SK-N-SH (cell line): ENCODE measurements at regions not wholly inside any gene's neighbourhood (a gene's known extent, or its start where the extent isn't known, plus 50 kb on each side); places are given as distances from the start of the nearest gene placed in this dataset.

Experiments
- CTCF ChIA-PET: fragments of 300-600, 350-600 bp; formaldehyde crosslinking; extraction: SDS; loops from one replicate; lab custom pipeline; 2021; lab: Yijun Ruan, JAX
- POLR2A ChIA-PET: fragments of 350-600 bp; sonication (Branson Sonifier 250); formaldehyde crosslinking; extraction: SDS; loops from one replicate; lab custom pipeline; 2020; ENCODE audit warnings: antibody characterized with exemption, inconsistent platforms; lab: Yijun Ruan, JAX
- DNase-seq: peaks from one replicate; pipeline ENCODE4 v3.0.0; 2012
- H2AFZ ChIP-seq: fragments of 200-600 bp; sonication (generic); 2 replicates; pipeline ENCODE4 v1.8.1; 2016; ENCODE audit warnings: antibody characterized with exemption, mild to moderate bottlenecking, low read depth
- H3F3A ChIP-seq: fragments of 200-600 bp; sonication (generic); replicated peaks from 2 replicates; pipeline ENCODE3; 2016; ENCODE audit warnings: antibody characterized with exemption, mild to moderate bottlenecking; ENCODE audit not compliant: insufficient read depth
- H3K27ac ChIP-seq, 2 experiments: fragments of 200-500 bp in 1 of 2; fragments of 200-600 bp in 1 of 2; sonication (Bioruptor generic) in 1 of 2; sonication (generic), shearing (Covaris generic) in 1 of 2; 2 replicates each; pipeline versions ENCODE4 v1.5.1 to v1.6.1; 2014 to 2016; ENCODE audit warnings: low read depth in 2 of 2, inconsistent platforms in 1 of 2, low read length in 1 of 2, mild to moderate bottlenecking in 1 of 2, mixed read lengths in 1 of 2
- H3K27me3 ChIP-seq: fragments of 200-600 bp; sonication (generic), shearing (Covaris generic); 2 replicates; pipeline ENCODE4 v1.6.1; 2016; ENCODE audit warnings: mixed run types; ENCODE audit not compliant: insufficient read depth
- H3K36me3 ChIP-seq, 2 experiments: fragments of 200-500 bp in 1 of 2; fragments of 200-600 bp in 1 of 2; sonication (Bioruptor generic) in 1 of 2; sonication (generic) in 1 of 2; replicated peaks in 1 of 2; 2 replicates each; pipeline versions ENCODE3 to v1.5.1; 2014 to 2016; ENCODE audit warnings: low read length in 1 of 2, mild to moderate bottlenecking in 1 of 2; ENCODE audit not compliant: insufficient read depth in 2 of 2, control insufficient read depth in 1 of 2
- H3K4me1 ChIP-seq, 2 experiments: fragments of 200-500 bp in 1 of 2; fragments of 200-600 bp in 1 of 2; sonication (Bioruptor generic) in 1 of 2; sonication (generic), shearing (Covaris generic) in 1 of 2; 2 replicates each; pipeline versions ENCODE4 v1.5.1 to v1.6.1; 2014 to 2016; ENCODE audit warnings: low read depth in 1 of 2, low read length in 1 of 2, mixed run types in 1 of 2; ENCODE audit not compliant: insufficient read depth in 2 of 2, control insufficient read depth in 1 of 2
- H3K4me2 ChIP-seq: fragments of 200-600 bp; sonication (generic), shearing (Covaris generic); 2 replicates; pipeline ENCODE4 v1.6.1; 2017; ENCODE audit warnings: mixed run types
- H3K4me3 ChIP-seq, 2 experiments: fragments of 200-500 bp in 1 of 2; fragments of 200-600 bp in 1 of 2; sonication (Bioruptor generic) in 1 of 2; sonication (generic), shearing (Covaris generic) in 1 of 2; 2 replicates each; pipeline versions ENCODE4 v1.5.1 to v1.8.1; 2014 to 2016; ENCODE audit warnings: low read depth in 2 of 2, inconsistent platforms in 1 of 2, low read length in 1 of 2, mild to moderate bottlenecking in 1 of 2, mixed read lengths in 1 of 2, moderate library complexity in 1 of 2
- H3K79me2 ChIP-seq: fragments of 200-600 bp; sonication (generic); 2 replicates; pipeline ENCODE4 v1.8.1; 2017; ENCODE audit warnings: mild to moderate bottlenecking; ENCODE audit not compliant: insufficient read depth
- H3K9ac ChIP-seq: fragments of 200-600 bp; sonication (generic); 2 replicates; pipeline ENCODE4 v1.6.1; 2017; ENCODE audit warnings: mixed run types
- H3K9me2 ChIP-seq: fragments of 200-600 bp; sonication (generic); 2 replicates; pipeline ENCODE4 v1.6.1; 2017; ENCODE audit warnings: mixed run types
- H3K9me3 ChIP-seq: fragments of 200-600 bp; sonication (generic); 2 replicates; pipeline ENCODE4 v1.6.1; 2017; ENCODE audit warnings: mixed run types, mild to moderate bottlenecking, moderate library complexity
- H4K20me1 ChIP-seq: fragments of 200-600 bp; sonication (generic); 2 replicates; pipeline ENCODE4 v1.6.1; 2017; ENCODE audit warnings: mild to moderate bottlenecking, mixed run types; ENCODE audit not compliant: insufficient read depth
- ELF1 ChIP-seq: IDR thresholded peaks from 2 replicates; pipeline ENCODE4 v1.4.0; 2012
- EP300 ChIP-seq, 2 experiments: IDR thresholded peaks; 2 replicates each; pipeline versions ENCODE4 v1.4.0 to v1.6.1; 2012; ENCODE audit warnings: borderline replicate concordance in 1 of 2, low read depth in 1 of 2, low read length in 1 of 2
- FOXJ3 ChIP-seq: sonication (generic); formaldehyde crosslinking; IDR thresholded peaks from 2 replicates; pipeline ENCODE4 v1.5.1; 2020; ENCODE audit warnings: mild to moderate bottlenecking, missing genetic modification reagents
- FOXM1 ChIP-seq: IDR thresholded peaks from 2 replicates; pipeline ENCODE4 v1.4.0; 2012; ENCODE audit warnings: low read depth, mild to moderate bottlenecking
- GABPA ChIP-seq: IDR thresholded peaks from 2 replicates; pipeline ENCODE4 v1.4.0; 2012; ENCODE audit warnings: low read depth, mild to moderate bottlenecking
- MXI1 ChIP-seq: IDR thresholded peaks from 2 replicates; pipeline ENCODE4 v1.6.1; 2012; ENCODE audit warnings: mild to moderate bottlenecking, low read depth, low read length, improper control_type of control experiment
- RAD21 ChIP-seq: IDR thresholded peaks from 2 replicates; pipeline ENCODE4 v1.6.1; 2012; ENCODE audit warnings: mild to moderate bottlenecking, low read length
- RCOR1 ChIP-seq: fragments of 150-350 bp; IDR thresholded peaks from 2 replicates; pipeline ENCODE4 v1.6.1; 2017; ENCODE audit warnings: antibody characterized with exemption, low read length
- RFX5 ChIP-seq: IDR thresholded peaks from 2 replicates; pipeline ENCODE4 v1.6.1; 2012; ENCODE audit warnings: mild to moderate bottlenecking, improper control_type of control experiment, low read length
- TAF1 ChIP-seq: IDR thresholded peaks from 2 replicates; pipeline ENCODE4 v1.6.1; 2012; ENCODE audit warnings: low read depth, mild to moderate bottlenecking, low read length, moderate library complexity, borderline replicate concordance
- TCF12 ChIP-seq: IDR thresholded peaks from 2 replicates; pipeline ENCODE4 v1.4.0; 2012
- YY1 ChIP-seq: IDR thresholded peaks from 2 replicates; pipeline ENCODE4 v1.4.0; 2012; ENCODE audit warnings: low read depth, mild to moderate bottlenecking
- WGBS: methylation state at CpG from one replicate; pipeline ENCODE4 v1.1.6; 2017; ENCODE audit warnings: low lambda C conversion rate; 5-methylcytosine and 5-hydroxymethylcytosine counted together
- TF ChIP-seq, protein P1 (sequence below): fragments of 200-600 bp; sonication (generic); IDR thresholded peaks from 2 replicates; pipeline ENCODE4 v1.6.1; 2017; ENCODE audit warnings: antibody characterized with exemption, mild to moderate bottlenecking, moderate library complexity
- TF ChIP-seq, protein P2 (sequence below): fragments of 150-350 bp; IDR thresholded peaks from 2 replicates; pipeline ENCODE4 v1.6.1; 2016; ENCODE audit warnings: mild to moderate bottlenecking, low read depth, low read length
- TF ChIP-seq, protein P3 (sequence below): IDR thresholded peaks from 2 replicates; pipeline ENCODE4 v1.4.0; 2012; ENCODE audit warnings: low read depth, borderline replicate concordance
- TF ChIP-seq, protein P4 (sequence below): IDR thresholded peaks from 2 replicates; pipeline ENCODE4 v1.4.0; 2012; ENCODE audit warnings: low read depth, borderline replicate concordance
- TF ChIP-seq, protein P5 (sequence below): IDR thresholded peaks from 2 replicates; pipeline ENCODE4 v1.4.0; 2012; ENCODE audit warnings: low read depth
- TF ChIP-seq, protein P6 (sequence below): IDR thresholded peaks from 2 replicates; pipeline ENCODE4 v1.6.1; 2012; ENCODE audit warnings: mild to moderate bottlenecking, low read depth, low read length, moderate library complexity

DNA sequence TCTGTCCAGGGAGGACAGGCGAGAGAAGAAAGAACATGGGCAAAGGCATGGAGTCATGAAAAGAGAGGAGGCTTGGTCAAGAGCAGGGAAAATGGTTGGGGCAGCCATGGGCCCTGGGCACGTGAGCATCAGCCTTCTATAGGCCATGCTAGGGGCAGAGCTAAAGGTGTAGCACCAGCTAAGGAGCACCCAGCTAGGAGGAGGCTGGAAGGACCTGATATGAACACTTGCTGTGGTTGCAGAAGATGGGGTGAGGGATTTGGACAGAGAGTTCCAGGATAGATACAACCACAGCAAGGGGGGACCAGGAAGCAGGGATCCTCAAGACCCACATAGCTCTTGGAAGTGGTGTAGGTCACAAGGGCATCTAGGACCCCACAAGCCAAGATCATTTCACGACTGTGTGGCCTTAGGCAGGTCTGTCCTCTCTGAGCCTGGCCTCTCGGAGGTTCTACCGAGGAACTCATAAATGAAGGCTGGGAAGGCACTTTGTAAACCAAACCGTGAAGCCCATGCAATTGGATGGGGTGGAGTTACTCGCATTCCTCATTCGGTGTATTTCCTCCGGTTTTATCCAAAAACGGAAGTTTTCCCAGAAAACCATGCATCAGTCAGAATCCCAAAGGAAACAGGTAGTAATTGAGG lies 74.0 kb upstream of the TOP1 start:
- TF ChIP-seq, protein P1, sequence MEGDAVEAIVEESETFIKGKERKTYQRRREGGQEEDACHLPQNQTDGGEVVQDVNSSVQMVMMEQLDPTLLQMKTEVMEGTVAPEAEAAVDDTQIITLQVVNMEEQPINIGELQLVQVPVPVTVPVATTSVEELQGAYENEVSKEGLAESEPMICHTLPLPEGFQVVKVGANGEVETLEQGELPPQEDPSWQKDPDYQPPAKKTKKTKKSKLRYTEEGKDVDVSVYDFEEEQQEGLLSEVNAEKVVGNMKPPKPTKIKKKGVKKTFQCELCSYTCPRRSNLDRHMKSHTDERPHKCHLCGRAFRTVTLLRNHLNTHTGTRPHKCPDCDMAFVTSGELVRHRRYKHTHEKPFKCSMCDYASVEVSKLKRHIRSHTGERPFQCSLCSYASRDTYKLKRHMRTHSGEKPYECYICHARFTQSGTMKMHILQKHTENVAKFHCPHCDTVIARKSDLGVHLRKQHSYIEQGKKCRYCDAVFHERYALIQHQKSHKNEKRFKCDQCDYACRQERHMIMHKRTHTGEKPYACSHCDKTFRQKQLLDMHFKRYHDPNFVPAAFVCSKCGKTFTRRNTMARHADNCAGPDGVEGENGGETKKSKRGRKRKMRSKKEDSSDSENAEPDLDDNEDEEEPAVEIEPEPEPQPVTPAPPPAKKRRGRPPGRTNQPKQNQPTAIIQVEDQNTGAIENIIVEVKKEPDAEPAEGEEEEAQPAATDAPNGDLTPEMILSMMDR = no peak
- no peak for TF ChIP-seq EP300 (IDR thresholded peaks at IDR 0.05; ENCODE audit: borderline replicate concordance in 1 of 2, low read depth in 1 of 2, low read length in 1 of 2)
- no peak for TF ChIP-seq RFX5
- no peak for TF ChIP-seq FOXM1
- TF ChIP-seq MXI1 = no peak
- TF ChIP-seq, protein P2, sequence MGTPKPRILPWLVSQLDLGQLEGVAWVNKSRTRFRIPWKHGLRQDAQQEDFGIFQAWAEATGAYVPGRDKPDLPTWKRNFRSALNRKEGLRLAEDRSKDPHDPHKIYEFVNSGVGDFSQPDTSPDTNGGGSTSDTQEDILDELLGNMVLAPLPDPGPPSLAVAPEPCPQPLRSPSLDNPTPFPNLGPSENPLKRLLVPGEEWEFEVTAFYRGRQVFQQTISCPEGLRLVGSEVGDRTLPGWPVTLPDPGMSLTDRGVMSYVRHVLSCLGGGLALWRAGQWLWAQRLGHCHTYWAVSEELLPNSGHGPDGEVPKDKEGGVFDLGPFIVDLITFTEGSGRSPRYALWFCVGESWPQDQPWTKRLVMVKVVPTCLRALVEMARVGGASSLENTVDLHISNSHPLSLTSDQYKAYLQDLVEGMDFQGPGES = no peak
- TF ChIP-seq TAF1 = no peak
- TF ChIP-seq ELF1 = no peak
- TF ChIP-seq, protein P3, sequence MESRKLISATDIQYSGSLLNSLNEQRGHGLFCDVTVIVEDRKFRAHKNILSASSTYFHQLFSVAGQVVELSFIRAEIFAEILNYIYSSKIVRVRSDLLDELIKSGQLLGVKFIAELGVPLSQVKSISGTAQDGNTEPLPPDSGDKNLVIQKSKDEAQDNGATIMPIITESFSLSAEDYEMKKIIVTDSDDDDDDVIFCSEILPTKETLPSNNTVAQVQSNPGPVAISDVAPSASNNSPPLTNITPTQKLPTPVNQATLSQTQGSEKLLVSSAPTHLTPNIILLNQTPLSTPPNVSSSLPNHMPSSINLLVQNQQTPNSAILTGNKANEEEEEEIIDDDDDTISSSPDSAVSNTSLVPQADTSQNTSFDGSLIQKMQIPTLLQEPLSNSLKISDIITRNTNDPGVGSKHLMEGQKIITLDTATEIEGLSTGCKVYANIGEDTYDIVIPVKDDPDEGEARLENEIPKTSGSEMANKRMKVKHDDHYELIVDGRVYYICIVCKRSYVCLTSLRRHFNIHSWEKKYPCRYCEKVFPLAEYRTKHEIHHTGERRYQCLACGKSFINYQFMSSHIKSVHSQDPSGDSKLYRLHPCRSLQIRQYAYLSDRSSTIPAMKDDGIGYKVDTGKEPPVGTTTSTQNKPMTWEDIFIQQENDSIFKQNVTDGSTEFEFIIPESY = no peak
- TF ChIP-seq, protein P4, sequence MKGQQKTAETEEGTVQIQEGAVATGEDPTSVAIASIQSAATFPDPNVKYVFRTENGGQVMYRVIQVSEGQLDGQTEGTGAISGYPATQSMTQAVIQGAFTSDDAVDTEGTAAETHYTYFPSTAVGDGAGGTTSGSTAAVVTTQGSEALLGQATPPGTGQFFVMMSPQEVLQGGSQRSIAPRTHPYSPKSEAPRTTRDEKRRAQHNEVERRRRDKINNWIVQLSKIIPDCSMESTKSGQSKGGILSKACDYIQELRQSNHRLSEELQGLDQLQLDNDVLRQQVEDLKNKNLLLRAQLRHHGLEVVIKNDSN = no peak
- no peak for TF ChIP-seq YY1
- no peak for TF ChIP-seq TCF12
- TF ChIP-seq GABPA = no peak
- no peak for TF ChIP-seq RCOR1
- TF ChIP-seq FOXJ3 (CRISPR knock-in tag) = no peak
- TF ChIP-seq, protein P5, sequence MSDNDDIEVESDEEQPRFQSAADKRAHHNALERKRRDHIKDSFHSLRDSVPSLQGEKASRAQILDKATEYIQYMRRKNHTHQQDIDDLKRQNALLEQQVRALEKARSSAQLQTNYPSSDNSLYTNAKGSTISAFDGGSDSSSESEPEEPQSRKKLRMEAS = no peak
- TF ChIP-seq, protein P6, sequence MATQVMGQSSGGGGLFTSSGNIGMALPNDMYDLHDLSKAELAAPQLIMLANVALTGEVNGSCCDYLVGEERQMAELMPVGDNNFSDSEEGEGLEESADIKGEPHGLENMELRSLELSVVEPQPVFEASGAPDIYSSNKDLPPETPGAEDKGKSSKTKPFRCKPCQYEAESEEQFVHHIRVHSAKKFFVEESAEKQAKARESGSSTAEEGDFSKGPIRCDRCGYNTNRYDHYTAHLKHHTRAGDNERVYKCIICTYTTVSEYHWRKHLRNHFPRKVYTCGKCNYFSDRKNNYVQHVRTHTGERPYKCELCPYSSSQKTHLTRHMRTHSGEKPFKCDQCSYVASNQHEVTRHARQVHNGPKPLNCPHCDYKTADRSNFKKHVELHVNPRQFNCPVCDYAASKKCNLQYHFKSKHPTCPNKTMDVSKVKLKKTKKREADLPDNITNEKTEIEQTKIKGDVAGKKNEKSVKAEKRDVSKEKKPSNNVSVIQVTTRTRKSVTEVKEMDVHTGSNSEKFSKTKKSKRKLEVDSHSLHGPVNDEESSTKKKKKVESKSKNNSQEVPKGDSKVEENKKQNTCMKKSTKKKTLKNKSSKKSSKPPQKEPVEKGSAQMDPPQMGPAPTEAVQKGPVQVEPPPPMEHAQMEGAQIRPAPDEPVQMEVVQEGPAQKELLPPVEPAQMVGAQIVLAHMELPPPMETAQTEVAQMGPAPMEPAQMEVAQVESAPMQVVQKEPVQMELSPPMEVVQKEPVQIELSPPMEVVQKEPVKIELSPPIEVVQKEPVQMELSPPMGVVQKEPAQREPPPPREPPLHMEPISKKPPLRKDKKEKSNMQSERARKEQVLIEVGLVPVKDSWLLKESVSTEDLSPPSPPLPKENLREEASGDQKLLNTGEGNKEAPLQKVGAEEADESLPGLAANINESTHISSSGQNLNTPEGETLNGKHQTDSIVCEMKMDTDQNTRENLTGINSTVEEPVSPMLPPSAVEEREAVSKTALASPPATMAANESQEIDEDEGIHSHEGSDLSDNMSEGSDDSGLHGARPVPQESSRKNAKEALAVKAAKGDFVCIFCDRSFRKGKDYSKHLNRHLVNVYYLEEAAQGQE = no peak
- TF ChIP-seq RAD21 = no peak
- Histone ChIP-seq H2AFZ (no peak overlapping the region), H3K9ac (no peak overlapping the region), H3K4me1 (no peaks in the 10 kb centered on the region), H3K79me2 (no peaks in the 10 kb centered on the region), H3K27me3 (no peaks in the 10 kb centered on the region), H3K4me2 (no peak overlapping the region), H3K9me3 (no peaks in the 10 kb centered on the region), H4K20me1 (no peaks in the 10 kb centered on the region), H3K27ac (no peak overlapping the region), H3K36me3 (no peaks in the 10 kb centered on the region), H3K9me2 (no peaks in the 10 kb centered on the region), H3K4me3 (no peak overlapping the region), H3F3A (no peaks in the 10 kb centered on the region)
- ChIA-PET CTCF (interaction anchor here (0.7 to 3.6 kb wide), 4 partner anchors 8 to 157 kb away, joined by 4 to 44 read pairs (median 5); no protein-coding TSS in a partner anchor), POLR2A (no interaction called here)
- 74% methylated on average over 10 of the region's 10 CpGs for WGBS
- no peak for DNase-seq
